ENCODE measurements at regions not wholly inside any gene's neighbourhood (a gene's known extent, or its start where the extent isn't known, plus 50 kb on each side); places are given as distances from the start of the nearest gene placed in this dataset.

GRCh38 chr13:81539643-81540150 lies 1198.8 kb upstream of the SPRY2 start:
- no peak for DNase-seq (ENCODE audit: low spot score)

DNA sequence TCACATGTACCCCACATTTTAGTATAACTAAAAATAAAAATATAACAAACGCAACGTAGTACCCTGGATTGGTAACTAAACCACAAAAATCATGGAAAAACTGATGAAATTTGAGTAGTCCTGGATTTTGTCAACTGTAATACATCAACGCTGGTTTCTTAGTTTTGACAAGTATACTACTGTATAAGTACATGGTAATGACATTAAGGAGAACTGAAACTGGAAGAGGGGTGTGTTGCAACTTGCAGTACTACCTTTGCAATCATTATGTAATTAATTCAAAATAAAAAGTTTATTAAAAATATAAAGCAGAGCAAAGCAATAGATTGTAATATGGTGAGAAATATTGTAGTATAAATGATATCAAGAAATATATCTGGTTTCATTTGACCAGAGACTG lies 1158.0 kb upstream of the SPRY2 start:
- DNase-seq (ENCODE audit: low spot score), result no peak

- no peak for DNase-seq (ENCODE audit: low spot score)
Measured at GRCh38 chr13:81493144-81493543, 1152.2 kb upstream of the SPRY2 start.

DNA sequence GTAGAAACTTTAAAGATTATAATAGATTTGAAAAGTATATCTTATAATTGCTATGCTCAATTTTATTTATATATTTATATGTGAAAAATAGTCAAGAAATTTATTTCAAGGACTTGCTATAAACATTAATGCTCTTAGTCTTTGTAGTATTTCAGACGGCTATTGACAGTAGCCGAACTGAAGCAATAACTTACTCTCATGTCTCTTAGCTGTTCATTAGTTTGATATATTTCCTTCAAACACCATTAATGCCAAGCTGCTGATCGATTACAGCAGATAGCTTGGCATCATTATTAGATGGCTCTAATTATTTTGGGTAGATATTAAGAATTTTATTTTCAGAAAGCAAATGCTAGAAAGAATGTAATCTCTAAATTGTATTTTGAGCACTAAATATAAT lies 1151.5 kb upstream of the SPRY2 start:
- no peak for DNase-seq (ENCODE audit: low spot score)

DNA sequence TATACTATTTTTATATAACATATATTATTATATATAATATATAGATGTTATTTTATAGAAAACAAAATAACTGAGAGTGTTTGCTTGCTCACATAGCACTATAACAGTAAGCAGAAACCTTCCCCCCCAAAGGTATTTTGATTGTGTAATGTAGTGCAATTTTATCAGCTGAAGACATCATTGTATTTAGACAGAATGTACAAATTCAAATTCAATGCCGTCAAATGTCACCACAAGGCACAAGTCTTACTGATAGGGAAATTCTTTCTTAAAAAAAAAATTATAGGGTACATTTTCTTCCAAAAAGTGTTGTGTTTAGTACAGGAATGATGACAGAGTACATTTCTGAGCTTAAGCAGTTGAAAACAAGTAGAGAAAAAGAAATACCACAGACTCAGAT lies 1147.1 kb upstream of the SPRY2 start:
- DNase-seq (ENCODE audit: low spot score), result no peak

DNA sequence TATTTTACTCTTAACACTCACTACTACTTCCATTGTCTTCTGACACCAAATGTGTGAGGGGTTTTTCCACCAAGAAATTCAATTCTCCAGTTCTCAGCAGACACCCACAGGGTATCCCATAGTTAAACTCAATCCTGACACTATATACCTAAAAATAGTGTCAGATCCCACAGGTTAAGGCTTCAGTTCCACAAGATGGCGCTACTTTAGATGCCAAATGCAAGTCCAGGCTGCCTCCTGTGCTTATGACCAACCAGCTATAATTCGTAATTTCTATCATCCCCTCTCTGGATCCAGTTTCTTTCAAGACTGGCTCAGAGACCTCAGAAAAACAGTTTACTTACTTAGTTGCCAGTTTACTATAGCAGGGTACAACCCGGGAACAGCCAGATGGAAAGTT lies 1146.2 kb upstream of the SPRY2 start:
- no peak for DNase-seq (ENCODE audit: low spot score)

GRCh38 chr13:81480634-81481033 lies 1139.7 kb upstream of the SPRY2 start:
- no peak for DNase-seq (ENCODE audit: low spot score)

DNA sequence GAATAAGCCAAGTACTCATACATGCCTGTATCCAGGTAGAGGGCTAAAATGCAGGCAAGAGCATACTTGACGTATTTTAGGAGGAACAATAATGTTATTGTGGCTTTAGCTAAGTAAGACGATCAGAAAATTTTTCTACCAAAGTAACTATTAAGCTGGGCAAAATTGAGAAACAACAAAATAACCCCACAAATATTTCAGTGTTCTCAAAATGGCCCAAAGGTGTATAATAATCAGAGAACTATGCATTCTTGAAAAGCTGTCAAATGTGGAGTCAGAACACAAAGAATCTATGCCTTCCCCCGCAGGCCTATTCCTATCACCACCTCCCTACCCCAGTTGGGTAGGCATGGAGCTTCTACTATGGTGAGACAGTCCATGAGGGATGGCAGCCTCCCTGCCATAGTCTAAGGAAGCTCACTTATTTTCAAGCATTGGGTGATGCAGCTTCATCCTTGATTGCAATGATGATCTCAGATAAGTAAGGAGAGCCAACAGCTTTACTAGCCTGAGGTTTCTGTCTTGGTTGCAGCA lies 1132.5 kb upstream of the SPRY2 start:
- no peak for DNase-seq (ENCODE audit: low spot score)

GRCh38 chr13:81458170-81458569 lies 1117.2 kb upstream of the SPRY2 start:
- DNase-seq (ENCODE audit: low spot score), result no peak

- DNase-seq (ENCODE audit: low spot score), result no peak
Measured at GRCh38 chr13:81446441-81446840, 1105.5 kb upstream of the SPRY2 start.

- DNase-seq (ENCODE audit: low spot score), result no peak
Measured at GRCh38 chr13:81442904-81443303, 1102.0 kb upstream of the SPRY2 start.

- DNase-seq (ENCODE audit: low spot score), result no peak
Measured at GRCh38 chr13:81425286-81425685, 1084.4 kb upstream of the SPRY2 start.

DNA sequence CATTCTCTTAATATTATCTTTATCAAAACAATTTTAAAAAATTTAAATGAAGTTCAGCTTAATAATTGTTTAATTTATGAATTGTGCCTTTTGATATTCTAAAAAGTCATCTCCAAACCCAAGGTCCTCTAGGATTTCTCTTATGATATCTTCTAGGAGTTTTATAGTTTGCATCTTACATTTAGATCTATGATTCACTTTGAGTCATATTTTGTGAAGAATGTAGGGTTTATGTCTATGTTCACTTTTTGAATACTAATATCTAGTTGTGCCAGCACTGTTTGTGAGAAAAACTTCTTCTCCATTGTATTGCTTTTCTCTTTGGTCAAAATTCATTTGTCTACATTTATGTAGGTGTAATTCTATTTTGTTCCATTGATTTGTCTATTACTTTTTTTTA lies 1068.4 kb upstream of the SPRY2 start:
- no peak for DNase-seq (ENCODE audit: low spot score)

DNA sequence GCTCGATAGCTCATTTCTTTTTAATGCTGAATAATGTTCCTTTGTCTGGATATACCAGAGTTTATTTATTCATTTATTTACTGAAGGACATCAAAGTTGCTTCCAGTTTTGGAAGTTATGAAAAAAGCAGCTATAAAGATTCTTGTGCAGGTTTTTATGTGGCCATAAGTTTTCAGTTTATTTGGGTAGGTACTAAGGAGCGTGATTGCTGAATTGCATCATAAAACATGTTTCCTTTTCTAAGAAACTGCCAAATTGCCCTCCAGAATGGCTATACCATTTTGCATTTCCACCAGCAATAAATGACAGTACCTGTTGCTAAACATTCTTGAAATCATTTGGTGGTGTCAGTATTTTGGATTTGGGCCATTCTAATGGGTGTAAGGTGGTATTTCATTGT lies 1067.7 kb upstream of the SPRY2 start:
- DNase-seq (ENCODE audit: low spot score), result no peak

DNA sequence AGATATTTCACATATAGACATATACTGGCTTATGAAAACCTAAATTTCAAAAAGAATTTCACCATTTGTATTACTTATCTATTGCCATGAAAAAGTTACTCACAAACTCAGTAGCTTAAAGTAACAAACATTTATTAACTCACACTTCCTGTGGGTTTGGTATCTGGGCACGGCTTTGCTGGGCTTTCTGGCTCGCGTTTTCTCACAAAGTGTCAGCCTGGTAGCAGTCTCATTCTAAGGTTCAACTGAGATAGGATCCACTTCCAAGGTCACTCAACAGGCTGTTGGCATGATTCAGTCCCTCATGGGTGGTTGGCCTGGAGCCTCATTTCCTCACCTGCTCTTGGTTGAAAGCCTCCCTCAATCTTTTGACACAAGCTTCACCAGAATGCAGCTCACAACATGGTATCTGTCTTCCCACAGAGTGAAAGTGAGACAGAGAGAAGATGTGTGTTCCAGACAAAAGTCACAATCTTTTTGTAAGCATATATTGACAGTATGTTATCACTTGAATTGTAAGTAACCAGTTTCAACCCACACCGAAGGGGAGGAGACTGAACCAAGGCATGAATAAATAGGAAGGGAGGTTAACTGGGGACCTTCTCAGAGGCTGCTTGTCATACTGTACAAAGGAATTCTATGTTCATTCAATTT lies 1065.8 kb upstream of the SPRY2 start:
- no peak for DNase-seq (ENCODE audit: low spot score)

GRCh38 chr13:81406022-81406421 lies 1065.1 kb upstream of the SPRY2 start:
- no peak for DNase-seq (ENCODE audit: low spot score)

DNA sequence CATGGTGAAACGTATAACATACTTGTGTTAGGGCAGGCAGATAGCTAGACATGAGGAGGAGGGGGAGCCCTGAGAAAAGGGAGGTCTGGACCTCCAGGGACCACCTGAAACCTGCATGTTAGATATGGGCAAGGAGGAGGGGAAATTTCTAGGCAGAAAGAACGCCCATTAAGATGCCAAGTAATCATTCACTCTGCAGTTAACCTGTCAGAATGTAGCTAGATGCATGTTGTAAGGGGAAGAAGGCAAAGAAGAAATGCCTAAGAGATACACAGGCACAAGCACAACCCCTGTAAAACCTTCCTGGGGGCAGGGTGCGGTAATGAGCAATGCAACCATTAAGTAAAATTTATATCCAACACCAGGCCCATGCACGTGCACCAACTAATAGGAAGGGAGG lies 1055.3 kb upstream of the SPRY2 start:
- DNase-seq (ENCODE audit: low spot score), result no peak

DNA sequence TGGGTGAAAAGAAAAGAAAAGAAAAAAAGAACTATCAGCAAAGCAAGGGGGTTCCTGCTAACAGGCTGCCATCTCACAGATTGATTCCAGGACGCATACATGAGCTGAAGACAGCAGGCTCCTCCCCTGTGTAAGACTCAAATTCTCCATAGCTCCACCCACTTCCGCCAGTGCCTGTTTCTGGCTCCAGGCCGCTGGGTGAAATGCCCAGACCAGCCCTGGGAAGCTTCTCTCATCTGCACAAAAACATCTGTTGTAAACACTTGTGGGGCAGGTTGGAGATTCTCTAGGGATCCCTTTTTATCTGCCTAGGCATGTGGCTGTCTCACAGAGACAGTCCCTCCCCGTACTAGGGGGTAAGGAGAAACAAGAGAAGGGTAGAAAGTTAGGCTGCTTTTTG lies 1054.4 kb upstream of the SPRY2 start:
- no peak for DNase-seq (ENCODE audit: low spot score)

DNA sequence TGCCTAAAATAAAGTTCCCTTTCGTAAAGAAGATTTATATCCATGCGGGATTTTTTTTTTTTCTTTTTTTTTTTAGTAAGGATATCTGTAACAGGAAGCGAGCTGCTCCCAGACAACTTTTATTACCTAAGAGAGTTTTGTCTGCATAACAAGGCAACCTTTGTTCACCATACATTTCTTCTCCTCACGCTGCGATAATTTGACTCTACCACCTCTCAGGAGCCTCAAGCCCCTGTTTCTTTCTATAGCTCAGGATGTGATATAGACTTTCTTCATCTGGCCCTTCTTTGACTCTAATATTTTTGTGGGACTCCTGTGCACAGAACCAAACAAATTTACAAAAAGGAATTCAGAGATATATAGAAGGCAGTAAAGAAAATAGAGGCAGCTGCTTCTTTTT lies 1053.7 kb upstream of the SPRY2 start:
- no peak for DNase-seq (ENCODE audit: low spot score)

GRCh38 chr13:81393721-81394120 lies 1052.8 kb upstream of the SPRY2 start:
- no peak for DNase-seq (ENCODE audit: low spot score)

GRCh38 chr13:81393110-81393509 lies 1052.2 kb upstream of the SPRY2 start:
- no peak for DNase-seq (ENCODE audit: low spot score)

DNA sequence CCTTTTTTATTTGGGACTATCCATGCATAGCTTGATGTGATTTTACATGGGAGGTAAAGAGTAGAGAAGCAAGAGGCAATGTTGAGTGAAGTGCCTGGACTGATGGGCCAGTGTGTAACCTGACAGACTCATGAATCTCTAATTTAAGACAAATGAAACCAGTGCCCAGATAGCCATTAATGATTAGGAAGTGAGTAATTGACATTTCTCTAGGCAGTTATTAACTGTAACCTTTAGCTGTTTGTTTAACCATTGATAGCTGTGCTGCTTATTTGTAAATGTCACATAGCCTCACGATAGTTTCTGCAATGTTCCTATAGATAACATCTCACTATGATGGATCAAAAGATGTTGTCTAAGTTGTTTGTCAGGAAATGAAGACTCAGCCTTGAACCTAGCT lies 1047.5 kb upstream of the SPRY2 start:
- DNase-seq (ENCODE audit: low spot score), result no peak

GRCh38 chr13:81383444-81383843 lies 1042.5 kb upstream of the SPRY2 start:
- DNase-seq (ENCODE audit: low spot score), result no peak

GRCh38 chr13:81382246-81382645 lies 1041.3 kb upstream of the SPRY2 start:
- DNase-seq (ENCODE audit: low spot score), result no peak
